GM19438 (cell line): ENCODE measurements at regions not wholly inside any gene's neighbourhood (a gene's known extent, or its start where the extent isn't known, plus 50 kb on each side); places are given as distances from the start of the nearest gene placed in this dataset.

Experiments used
- ATAC-seq: cut with Tn5 transposase; IDR thresholded peaks from one replicate; pipeline ENCODE4 v1.9.1; 2021; ENCODE audit warnings: low read depth; ENCODE audit not compliant: unreplicated experiment

GRCh38 chr11:45369313-45369712 is 83.2 kb upstream of the SYT13 start:
- no peak for ATAC-seq

DNA sequence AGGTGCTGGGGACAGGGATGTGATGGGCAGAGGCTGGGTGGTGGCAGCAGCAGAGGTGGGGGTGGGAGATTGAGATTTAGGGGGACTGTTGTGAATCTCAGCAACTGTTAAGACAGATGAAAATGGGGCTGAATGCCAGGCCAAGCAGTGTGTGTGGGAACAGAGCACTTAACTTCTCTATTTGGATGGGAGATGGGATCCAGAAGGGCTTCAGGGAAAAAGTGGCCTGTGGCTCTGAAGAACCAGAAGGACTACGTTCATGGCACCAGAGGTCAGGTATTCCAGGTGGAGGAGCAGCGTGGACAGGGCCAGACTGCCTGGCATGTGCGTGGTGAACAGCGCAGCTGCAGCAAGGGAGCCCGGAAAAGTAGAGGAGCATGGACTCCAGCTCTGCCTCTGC is 82.6 kb upstream of the SYT13 start:
- ATAC-seq = no peak

GRCh38 chr11:45366619-45367190 is 80.6 kb upstream of the SYT13 start:
- no peak for ATAC-seq

DNA sequence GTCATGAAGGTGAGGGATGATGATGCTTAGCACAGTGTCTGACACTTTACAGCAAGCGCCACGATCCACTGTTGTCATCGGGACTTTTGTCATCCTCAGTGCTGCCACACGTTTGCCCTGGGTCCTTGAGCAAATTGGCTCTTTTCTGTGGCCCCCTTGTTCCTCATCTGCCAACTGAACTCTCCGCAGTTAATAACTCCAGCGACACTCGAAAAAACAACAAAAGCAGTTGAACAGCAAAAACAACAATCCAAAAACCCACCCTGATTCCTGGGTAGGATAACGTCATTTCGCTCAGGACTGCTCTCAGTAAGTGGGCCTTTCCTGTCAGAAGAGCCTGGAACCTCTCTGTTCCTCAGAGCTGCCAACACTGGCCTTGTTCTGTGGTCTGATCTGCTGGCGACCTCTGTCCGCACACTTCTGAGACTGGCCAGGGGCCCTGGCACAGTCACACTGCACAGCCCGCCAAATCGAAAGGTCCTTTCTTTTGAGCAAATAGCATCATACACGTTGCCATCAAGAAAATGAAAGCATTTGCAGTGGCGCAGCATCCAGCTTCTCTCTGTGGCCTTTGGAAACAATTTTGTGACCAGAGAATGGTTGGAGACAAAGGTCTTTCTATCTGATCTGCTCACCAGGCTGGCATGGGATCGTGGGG is 79.9 kb upstream of the SYT13 start:
- no peak for ATAC-seq

GRCh38 chr11:45362636-45363035 is 76.5 kb upstream of the SYT13 start:
- ATAC-seq = no peak

DNA sequence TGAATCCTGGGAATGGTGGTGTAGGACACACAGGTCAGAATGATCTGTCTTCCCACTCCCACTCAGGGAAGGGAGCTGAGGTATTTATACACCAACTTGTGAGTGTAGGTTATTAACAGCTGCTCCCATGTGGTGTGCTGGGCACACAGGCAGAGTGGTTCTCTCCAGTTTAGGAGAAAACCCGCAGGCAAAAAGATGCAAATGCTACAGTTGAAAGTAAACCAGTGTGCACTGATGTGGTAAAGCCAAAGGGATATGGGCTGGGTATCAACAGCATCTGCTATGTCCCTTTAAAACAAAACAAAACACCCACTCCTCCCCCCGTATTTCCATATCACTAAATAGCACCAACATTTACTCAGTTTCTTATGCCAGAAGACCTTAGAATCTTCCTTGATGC is 75.4 kb upstream of the SYT13 start:
- no peak for ATAC-seq

GRCh38 chr11:45355706-45356041 is 69.5 kb upstream of the SYT13 start:
- peak; percentile 3 for ATAC-seq

- peak; percentile 98 for ATAC-seq
Observed at GRCh38 chr11:45354976-45355705, 69.0 kb upstream of the SYT13 start.

DNA sequence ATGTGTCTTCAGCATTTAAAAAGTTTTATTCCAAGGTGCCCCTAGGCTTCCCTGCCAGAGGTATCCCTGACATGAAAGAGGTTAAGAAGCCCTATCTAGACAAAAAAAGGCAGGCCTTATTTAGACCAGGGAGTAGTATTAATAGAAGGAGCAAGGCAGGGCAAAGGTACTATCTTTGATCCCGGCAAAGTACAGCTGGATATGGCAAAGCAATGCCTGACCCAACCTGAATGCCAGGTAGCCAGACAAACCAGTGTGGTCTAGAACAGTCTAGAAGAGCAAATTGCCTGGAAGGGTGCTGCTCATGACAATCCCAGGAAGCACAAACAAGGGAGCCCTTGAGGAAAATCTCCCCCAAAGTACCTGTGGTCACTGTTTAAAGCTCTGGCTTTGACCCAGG is 62.6 kb upstream of the SYT13 start:
- no peak for ATAC-seq

DNA sequence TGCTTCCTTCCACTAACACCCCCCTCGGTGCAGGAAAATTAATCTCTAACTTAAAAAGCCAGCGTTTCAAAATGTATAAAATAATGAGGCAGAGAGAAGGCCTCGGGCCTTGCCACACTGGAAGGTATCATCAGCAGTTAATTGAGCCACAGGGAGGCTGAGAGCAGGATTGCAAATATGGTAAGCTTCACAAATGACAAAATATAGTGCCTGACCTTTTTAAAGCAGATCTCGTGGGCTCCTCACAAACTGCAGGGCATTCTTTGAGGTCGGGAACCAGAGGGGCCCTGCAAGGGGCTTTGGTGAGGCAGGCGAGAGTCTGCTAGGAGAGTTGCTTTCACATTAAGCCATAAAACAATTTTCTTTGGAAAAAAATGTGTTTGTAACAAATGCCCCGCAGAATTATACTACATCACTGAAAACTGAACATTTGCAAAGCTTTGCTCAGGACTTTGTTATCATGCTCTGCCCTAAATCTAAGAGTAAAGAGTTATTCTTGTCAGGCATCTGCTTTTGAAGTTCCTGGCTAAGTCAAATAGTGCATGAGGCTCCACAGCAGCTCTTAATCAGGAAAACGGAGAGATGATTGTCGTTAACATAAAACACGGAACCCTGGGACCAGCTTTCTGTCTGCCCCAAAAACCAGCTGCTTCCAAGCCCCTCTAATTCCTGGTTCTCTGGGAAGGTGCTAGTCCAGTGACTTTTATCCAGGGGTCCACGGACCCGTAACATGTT is 61.4 kb upstream of the SYT13 start:
- ATAC-seq = no peak

DNA sequence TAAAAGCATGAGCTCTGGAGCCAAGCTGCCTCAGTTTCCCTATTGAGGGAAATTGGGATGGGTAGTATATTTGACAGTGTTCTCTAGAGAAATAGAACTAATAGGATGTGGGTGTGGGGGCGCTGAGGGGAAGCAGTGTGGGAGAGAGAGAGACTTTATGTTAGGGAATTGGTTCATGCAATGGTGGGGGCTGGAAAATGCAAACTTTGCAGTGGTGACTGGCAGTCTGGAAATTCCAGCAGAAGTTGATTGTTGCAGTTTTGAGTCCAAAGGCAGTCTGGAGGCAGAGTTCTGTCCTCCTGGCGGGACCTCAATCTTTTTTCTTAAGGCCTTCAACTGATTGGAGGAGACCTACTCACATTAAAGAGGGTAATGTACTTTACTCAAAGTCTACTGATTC is 59.4 kb upstream of the SYT13 start:
- no peak for ATAC-seq

- no peak for ATAC-seq
Observed at GRCh38 chr11:45344028-45344427, 57.9 kb upstream of the SYT13 start.

GRCh38 chr11:45343444-45343843 is 57.3 kb upstream of the SYT13 start:
- ATAC-seq = no peak

- ATAC-seq = no peak
Observed at GRCh38 chr11:45341372-45341771, 55.2 kb upstream of the SYT13 start.

DNA sequence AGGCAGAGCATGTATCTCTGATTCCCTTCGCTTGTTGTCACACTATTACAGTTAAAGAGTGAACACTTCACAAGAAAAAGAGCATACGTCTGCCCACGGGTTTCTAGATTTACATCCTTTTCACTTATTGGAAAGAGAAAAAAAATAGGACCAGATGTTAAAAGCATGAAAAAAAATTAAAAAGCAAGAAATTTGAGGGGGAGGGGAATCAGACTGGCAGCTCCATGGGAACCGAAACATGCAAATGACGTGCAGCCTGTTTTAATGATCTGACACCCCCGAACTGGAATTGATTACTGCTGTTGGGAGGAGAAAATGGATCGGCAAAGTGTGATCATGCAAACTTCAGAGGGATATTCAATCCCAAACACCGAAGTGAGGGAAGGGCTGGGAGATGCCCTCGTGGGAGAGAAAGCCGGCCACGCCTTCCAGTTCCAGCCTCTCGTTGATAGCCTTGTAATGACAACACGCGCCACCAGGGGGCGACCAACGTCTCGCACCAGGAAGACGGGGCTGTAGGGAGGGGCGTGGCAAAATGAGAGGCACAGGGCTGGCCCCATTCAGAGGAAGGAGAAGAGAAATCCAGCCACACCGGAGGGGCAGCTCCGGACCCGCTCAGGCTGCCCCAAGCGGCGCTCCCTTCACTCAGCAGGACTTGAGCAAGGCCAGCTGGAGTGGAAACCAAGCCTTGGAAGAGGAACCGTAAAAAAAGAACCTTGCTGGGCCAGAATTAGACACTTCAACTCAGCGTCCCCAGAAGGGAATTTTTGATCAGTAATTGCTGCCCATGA is 53.8 kb upstream of the SYT13 start:
- ATAC-seq = peak; percentile 99

DNA sequence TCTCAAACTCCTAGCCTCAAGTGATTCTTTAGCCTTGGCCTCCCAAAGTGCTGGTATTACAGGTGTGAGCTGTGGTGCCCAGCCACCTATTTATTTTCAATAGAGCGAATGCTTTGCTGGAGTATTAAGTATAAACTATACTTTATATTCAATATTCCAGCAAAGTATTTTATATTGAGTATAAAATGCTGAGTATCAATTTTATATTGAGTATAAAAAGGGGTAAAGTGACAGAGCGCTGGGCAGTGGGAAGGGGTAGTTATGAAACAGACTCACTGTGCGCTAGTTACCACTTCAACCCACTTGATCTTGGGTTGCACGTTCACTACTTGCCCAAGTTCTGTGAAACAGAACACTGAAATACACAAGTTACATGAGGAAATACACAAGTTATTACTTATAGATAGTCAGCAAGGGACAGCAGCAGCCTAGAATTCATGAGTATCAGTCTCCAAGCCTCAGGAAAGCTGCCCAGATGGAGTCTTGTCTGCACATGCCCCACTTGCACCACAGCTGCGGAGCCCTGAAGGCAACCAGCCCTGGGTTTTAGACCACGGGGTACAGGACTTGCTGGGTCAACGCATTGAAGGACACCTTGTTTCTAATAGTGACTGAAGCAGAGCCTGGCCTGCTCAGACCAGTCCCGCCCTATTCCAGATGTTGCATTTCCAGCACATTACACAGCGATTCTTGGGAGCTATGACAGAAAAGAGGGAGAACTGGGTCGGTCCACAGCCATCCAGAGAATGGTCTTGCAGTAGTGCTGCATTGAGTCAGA is 51.6 kb upstream of the SYT13 start:
- ATAC-seq = no peak

DNA sequence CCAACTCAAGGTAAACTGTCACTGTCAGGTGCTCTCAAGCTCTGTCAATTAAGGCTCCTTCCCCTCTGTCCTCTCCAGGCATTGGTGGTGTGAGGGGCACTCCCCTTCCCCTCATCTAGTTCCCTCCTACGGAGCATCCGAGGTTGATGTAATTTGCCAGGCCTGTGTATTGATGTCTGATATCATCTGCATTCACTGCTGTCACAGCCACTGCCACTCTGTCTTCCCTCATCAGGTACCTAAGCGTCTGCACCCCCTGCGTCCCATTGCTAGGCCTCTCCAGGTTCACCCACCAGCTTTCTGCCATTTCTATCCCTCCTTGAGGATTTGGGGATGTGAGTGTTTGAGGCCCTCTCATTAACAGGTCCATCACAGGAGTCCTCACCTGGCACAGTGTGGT is 50.0 kb upstream of the SYT13 start:
- no peak for ATAC-seq
